Adrenal gland (tissue), 9 donors: ENCODE measurements at regions not wholly inside any gene's neighbourhood (a gene's known extent, or its start where the extent isn't known, plus 50 kb on each side); places are given as distances from the start of the nearest gene placed in this dataset.

Experiments used
- DNase-seq, 7 donors: peaks; one replicate each; pipeline ENCODE4 v3.0.0-alpha.2; 2019 to 2020
- H3K27ac ChIP-seq, 5 donors: fragments of 200-600 bp; sonication (generic) in 4 of 5; 1 replicate in 3 of 5; 2 replicates in 2 of 5; pipeline versions ENCODE4 v1.5.1 to v1.8.0; 2016 to 2020; ENCODE audit warnings: mild to moderate bottlenecking in 1 of 5
- H3K27me3 ChIP-seq: fragments of 200-600 bp; 2 replicates; pipeline ENCODE4 v1.8.0; 2021
- H3K36me3 ChIP-seq, 2 donors: fragments of 200-600 bp; replicated peaks in 1 of 2; 1 replicate in 1 of 2; 2 replicates in 1 of 2; pipeline versions ENCODE4 v1.5.1 to v1.8.0; 2018 to 2022
- H3K4me1 ChIP-seq, 2 donors: fragments of 200-600 bp; replicated peaks in 1 of 2; 1 replicate in 1 of 2; 2 replicates in 1 of 2; pipeline versions ENCODE4 v1.5.1 to v1.8.0; 2018 to 2021
- H3K4me3 ChIP-seq, 4 donors: fragments of 200-600 bp; sonication (generic) in 3 of 4; one replicate each; pipeline ENCODE4 v1.5.1; 2016 to 2018
- H3K9me3 ChIP-seq, 3 donors: fragments of 200-600 bp; sonication (generic) in 1 of 3; replicated peaks in 1 of 3; 1 replicate in 2 of 3; 2 replicates in 1 of 3; pipeline versions ENCODE4 v1.5.1 to v1.8.0; 2016 to 2021
- CTCF ChIP-seq, 6 experiments: fragments of 450-650 bp in 4 of 6; fragments of 200-600 bp in 2 of 6; sonication (generic) in 1 of 6; IDR thresholded peaks; 1 replicate in 5 of 6; 2 replicates in 1 of 6; pipeline versions ENCODE4 v1.5.1 to v1.8.0; 2016 to 2021; ENCODE audit warnings: antibody characterized with exemption in 6 of 6, mild to moderate bottlenecking in 2 of 6, moderate library complexity in 1 of 6
- POLR2A ChIP-seq, 2 donors: fragments of 450-650 bp; IDR thresholded peaks; one replicate each; pipeline ENCODE4 v1.6.1; 2017; ENCODE audit warnings: antibody characterized with exemption in 2 of 2, mild to moderate bottlenecking in 2 of 2, moderate library complexity in 1 of 2
- WGBS, 4 donors: extraction: QIAGEN DNeasy Blood & Tissue Kit in 2 of 4; methylation state at CpG; one replicate each; pipeline versions ENCODE4 v1.1.5 to v1.1.7; 2013 to 2017; 5-methylcytosine and 5-hydroxymethylcytosine counted together
- intact Hi-C, 2 donors: fragments of 100-400 bp; cut with DNase I; formaldehyde crosslinking; loops; one replicate each; pipeline versions ENCODE4 v1.14.1 to v1.15.0; 2022 to 2023
- donor health status: healthy with polysubstance abuse.
- donor health status: Bipolar disorder and iron deficiency.
- donor health status: DM: yes; HTN: yes; CAD: no.
- donor health status: DM: no; HTN: no; CAD: no.
- donor health status: DM: no; HTN: no; CAD: no.

- intact Hi-C loops, result no loop called here
- H3K36me3 ChIP-seq, result no peaks in the 10 kb centered on the region
- H3K27ac ChIP-seq, result no peak overlapping the region
- no peaks in the 10 kb centered on the region for H3K4me1 ChIP-seq
- 59 to 84% (median 69%) methylated on average over 4 of the region's 4 CpGs for WGBS, 4 donors
- peak in 1 of 7 donors; percentile 37 for DNase-seq
- no peak overlapping the region for H3K4me3 ChIP-seq
- TF ChIP-seq CTCF (IDR thresholded peaks at IDR 0.05) (no peak), POLR2A (IDR thresholded peaks at IDR 0.05) (no peak)
- H3K27me3 ChIP-seq, result no peaks in the 10 kb centered on the region
- no peaks in the 10 kb centered on the region for H3K9me3 ChIP-seq
Measured at GRCh38 chr13:30091691-30092090, 215.7 kb downstream of the KATNAL1 start.

- Histone ChIP-seq H3K27ac (no peak overlapping the region), H3K4me3 (no peak overlapping the region), H3K36me3 (no peaks in the 10 kb centered on the region), H3K9me3 (no peaks in the 10 kb centered on the region), H3K27me3 (no peaks in the 10 kb centered on the region), H3K4me1 (no peaks in the 10 kb centered on the region)
- no peak for DNase-seq
- intact Hi-C loops, result no loop called here
- WGBS, 4 donors, result 84 to 90% (median 87%) methylated on average over 2 of the region's 2 CpGs
- TF ChIP-seq CTCF (IDR thresholded peaks at IDR 0.05), result no peak
Measured at GRCh38 chr13:30091035-30091434, 216.3 kb downstream of the KATNAL1 start.

- no peaks in the 10 kb centered on the region for H3K27me3 ChIP-seq
- no peaks in the 10 kb centered on the region for H3K4me1 ChIP-seq
- H3K36me3 ChIP-seq, result no peaks in the 10 kb centered on the region
- 75 to 95% (median 82%) methylated on average over 4 to 5 of the region's 5 CpGs for WGBS, 4 donors
- no peak overlapping the region for H3K4me3 ChIP-seq
- intact Hi-C loops, result no loop called here
- no peaks in the 10 kb centered on the region for H3K9me3 ChIP-seq
- DNase-seq, result no peak
- TF ChIP-seq CTCF (IDR thresholded peaks at IDR 0.05) (no peak), POLR2A (IDR thresholded peaks at IDR 0.05) (no peak)
- H3K27ac ChIP-seq, result no peak overlapping the region
Measured at GRCh38 chr13:30088312-30088855, 219.0 kb downstream of the KATNAL1 start.

GRCh38 chr13:30085087-30085486 is 222.3 kb downstream of the KATNAL1 start:
- no peak for DNase-seq
- 76 to 83% (median 80%) methylated on average over 1 of the region's 1 CpG for WGBS, 4 donors
- intact Hi-C loops, result no loop called here
- Histone ChIP-seq H3K9me3 (no peaks in the 10 kb centered on the region), H3K27me3 (no peaks in the 10 kb centered on the region), H3K4me3 (no peak overlapping the region), H3K27ac (no peak overlapping the region), H3K4me1 (no peaks in the 10 kb centered on the region), H3K36me3 (no peaks in the 10 kb centered on the region)
- TF ChIP-seq POLR2A (IDR thresholded peaks at IDR 0.05) (no peak), CTCF (IDR thresholded peaks at IDR 0.05) (no peak)
